ENCODE measurements at regions not wholly inside any gene's neighbourhood (a gene's known extent, or its start where the extent isn't known, plus 50 kb on each side); places are given as distances from the start of the nearest gene placed in this dataset.
A peak's percentile ranks its signal among the peaks of the same experiment; 100 is the strongest.

DNA sequence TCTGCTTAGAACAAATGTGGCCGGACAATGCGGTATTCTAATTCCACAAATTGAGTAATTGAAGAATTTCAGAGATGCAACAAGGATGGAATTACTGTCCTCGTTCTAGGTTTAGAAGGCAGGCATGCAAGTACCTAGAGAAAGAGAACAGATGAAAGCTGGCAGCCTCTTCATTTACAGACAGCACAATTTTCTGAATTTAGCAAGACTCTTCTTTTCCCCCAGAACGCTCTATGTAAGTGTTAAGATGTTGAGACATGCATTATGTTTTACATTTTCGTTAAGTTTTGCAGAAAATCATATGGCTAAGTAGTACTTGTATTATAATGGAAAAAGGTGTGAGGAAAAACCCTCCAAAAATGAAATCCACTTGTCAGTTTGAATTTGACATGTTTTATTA is 259.5 kb upstream of the ARRDC3 start:
- ATAC-seq, result no peak
- H3K4me1 ChIP-seq, result no peaks in the 10 kb centered on the region
- no peaks in the 10 kb centered on the region for H3K9me3 ChIP-seq
- no peak overlapping the region for H3K27ac ChIP-seq
- H3K4me3 ChIP-seq, result no peak overlapping the region
- intact Hi-C loops (cut with DNase I), result no loop called here
- no peak for DNase-seq
- H3K27me3 ChIP-seq, result no peaks in the 10 kb centered on the region
- no peaks in the 10 kb centered on the region for H3K36me3 ChIP-seq
- TF ChIP-seq POLR2A (IDR thresholded peaks at IDR 0.05), result no peak
- TF ChIP-seq, protein P1, sequence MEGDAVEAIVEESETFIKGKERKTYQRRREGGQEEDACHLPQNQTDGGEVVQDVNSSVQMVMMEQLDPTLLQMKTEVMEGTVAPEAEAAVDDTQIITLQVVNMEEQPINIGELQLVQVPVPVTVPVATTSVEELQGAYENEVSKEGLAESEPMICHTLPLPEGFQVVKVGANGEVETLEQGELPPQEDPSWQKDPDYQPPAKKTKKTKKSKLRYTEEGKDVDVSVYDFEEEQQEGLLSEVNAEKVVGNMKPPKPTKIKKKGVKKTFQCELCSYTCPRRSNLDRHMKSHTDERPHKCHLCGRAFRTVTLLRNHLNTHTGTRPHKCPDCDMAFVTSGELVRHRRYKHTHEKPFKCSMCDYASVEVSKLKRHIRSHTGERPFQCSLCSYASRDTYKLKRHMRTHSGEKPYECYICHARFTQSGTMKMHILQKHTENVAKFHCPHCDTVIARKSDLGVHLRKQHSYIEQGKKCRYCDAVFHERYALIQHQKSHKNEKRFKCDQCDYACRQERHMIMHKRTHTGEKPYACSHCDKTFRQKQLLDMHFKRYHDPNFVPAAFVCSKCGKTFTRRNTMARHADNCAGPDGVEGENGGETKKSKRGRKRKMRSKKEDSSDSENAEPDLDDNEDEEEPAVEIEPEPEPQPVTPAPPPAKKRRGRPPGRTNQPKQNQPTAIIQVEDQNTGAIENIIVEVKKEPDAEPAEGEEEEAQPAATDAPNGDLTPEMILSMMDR (IDR thresholded peaks at IDR 0.05), result no peak
- 48% methylated on average over 5 of the region's 5 CpGs for WGBS (ENCODE audit: insufficient coverage, low coverage, low lambda C conversion rate, missing lambda C conversion rate)

DNA sequence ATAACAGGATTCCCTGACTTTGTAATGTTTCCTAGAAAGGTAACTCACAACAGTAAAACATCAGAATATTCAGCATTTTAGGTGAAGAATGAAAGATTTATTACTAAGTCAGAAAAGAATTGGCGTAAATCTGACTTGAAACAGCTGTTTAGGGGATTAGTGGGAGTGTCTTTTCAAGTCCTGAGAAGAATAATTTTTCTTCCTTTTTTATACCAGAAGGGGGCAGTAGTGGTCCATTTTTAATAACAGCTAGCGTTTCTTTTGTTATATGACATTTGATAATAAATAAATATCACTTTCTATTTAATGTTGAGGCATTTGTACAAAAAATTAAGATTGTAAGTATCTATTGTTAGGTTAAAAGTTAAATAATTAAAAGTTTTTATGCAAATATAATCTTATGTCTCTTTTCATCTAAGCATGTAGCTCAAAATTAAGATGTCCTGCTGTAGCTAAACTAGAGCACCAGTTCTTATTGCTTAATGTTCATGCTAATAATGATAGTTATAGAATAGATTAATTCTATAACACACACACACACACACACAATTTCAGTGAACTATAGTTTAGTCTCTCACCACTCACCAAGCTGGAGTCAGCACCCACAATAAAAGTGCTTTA is 258.7 kb upstream of the ARRDC3 start:
- Histone ChIP-seq H3K4me1 (no peaks in the 10 kb centered on the region), H3K9me3 (no peaks in the 10 kb centered on the region), H3K27me3 (no peaks in the 10 kb centered on the region), H3K36me3 (no peaks in the 10 kb centered on the region), H3K4me3 (no peak overlapping the region), H3K27ac (no peak overlapping the region)
- no peak for TF ChIP-seq POLR2A (IDR thresholded peaks at IDR 0.05)
- TF ChIP-seq, protein P1 (IDR thresholded peaks at IDR 0.05), result peak; percentile 44 to 74 (median 66)
- 0% methylated on average over 2 of the region's 2 CpGs for WGBS (ENCODE audit: insufficient coverage, low coverage, low lambda C conversion rate, missing lambda C conversion rate)
- DNase-seq (no peak), ATAC-seq (peak in 2 of 4 donors; percentile 50 to 60)
- intact Hi-C loops (cut with DNase I), result no loop called here

DNA sequence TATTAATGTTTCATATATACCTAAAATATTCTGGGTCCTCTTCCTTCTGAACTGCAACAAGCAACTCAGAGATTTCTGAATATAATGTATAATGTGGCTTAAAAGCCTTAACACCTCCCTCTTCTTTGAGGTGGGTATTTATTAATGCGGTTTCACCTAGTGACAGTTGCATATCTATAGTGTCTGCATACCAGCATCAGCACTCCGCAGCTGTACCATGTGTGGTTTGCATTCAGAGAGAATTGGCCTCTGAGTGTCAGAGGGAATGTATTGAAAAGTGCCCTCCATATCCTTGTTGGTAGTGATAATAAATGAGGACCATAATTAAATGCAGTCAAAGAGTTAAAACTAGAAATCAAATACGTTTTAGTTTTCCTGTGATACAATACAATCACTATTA is 256.6 kb upstream of the ARRDC3 start:
- intact Hi-C loops (cut with DNase I), result no loop called here
- ATAC-seq, result no peak
- WGBS (ENCODE audit: insufficient coverage, low coverage, low lambda C conversion rate, missing lambda C conversion rate), result 26% methylated on average over 3 of the region's 3 CpGs

DNA sequence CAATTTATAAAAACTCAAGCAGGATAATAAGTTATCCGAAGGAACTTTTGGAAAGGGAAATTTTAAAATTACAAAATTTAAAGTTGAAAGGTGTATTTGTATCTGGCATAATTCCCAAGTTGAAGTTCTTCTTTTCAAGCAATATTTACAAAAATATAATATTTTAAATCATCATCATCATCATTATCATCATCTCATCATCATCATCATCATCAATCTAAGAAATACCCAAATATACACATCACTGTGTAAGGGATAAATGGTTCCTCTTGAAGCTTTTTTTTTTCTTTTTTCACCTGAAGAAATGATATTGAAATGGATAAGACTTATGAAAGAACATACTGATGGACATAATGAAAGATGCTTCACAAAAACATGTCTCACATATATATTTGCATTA is 254.9 kb upstream of the ARRDC3 start:
- ATAC-seq, result no peak
- Histone ChIP-seq H3K27ac (no peak overlapping the region), H3K36me3 (no peaks in the 10 kb centered on the region), H3K9me3 (no peaks in the 10 kb centered on the region), H3K4me3 (no peak overlapping the region), H3K27me3 (no peaks in the 10 kb centered on the region), H3K4me1 (no peaks in the 10 kb centered on the region)
- no peak for DNase-seq
- intact Hi-C loops (cut with DNase I), result no loop called here
- TF ChIP-seq POLR2A (IDR thresholded peaks at IDR 0.05), result no peak
- TF ChIP-seq, protein P1 (IDR thresholded peaks at IDR 0.05), result no peak
- WGBS (ENCODE audit: insufficient coverage, low coverage, low lambda C conversion rate, missing lambda C conversion rate), result 52% methylated on average over 1 of the region's 1 CpG

More for the DNA sequence above, 256.6 kb upstream of the ARRDC3 start:
- no peak for TF ChIP-seq POLR2A (IDR thresholded peaks at IDR 0.05)
- TF ChIP-seq, protein P1 (IDR thresholded peaks at IDR 0.05), result no peak
- H3K4me3 ChIP-seq, result no peak overlapping the region
- H3K36me3 ChIP-seq, result no peaks in the 10 kb centered on the region
- H3K4me1 ChIP-seq, result no peaks in the 10 kb centered on the region
- no peaks in the 10 kb centered on the region for H3K9me3 ChIP-seq
- H3K27ac ChIP-seq, result no peak overlapping the region
- no peaks in the 10 kb centered on the region for H3K27me3 ChIP-seq
- DNase-seq, result no peak
